ENCODE measurements at regions not wholly inside any gene's neighbourhood (a gene's known extent, or its start where the extent isn't known, plus 50 kb on each side); places are given as distances from the start of the nearest gene placed in this dataset.

DNA sequence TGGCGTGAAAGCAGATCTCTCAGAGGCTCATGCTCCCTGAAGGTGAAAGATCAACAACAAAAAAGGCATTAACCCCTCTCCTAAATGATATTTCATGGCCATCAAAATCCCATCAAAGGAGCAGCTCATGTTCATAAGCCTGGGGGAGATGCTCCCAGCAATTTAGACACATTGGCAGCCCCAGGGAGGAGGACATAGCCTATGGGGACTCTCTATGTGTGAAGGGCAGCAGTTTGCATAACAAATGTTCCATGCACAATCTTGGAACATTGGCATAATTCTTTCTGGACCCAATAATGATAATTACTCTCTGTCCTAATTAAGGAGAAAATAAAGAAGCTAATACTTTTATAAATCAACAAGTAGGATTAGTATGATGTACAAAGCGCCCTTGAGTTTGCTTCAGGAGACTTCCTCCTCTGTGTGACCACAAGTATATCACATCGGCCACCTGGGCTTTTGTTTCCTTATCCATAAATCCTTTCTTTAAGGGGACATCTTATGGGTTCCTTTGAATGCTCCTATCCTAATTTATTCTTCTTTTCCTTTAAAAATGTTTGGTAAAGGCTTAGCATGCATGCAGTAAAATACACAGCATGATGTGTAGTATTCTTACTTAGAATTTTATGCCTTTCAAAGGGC lies 161.9 kb upstream of the PLEKHG7 start (continued):
- TF ChIP-seq ZNF462 (CRISPR knock-in tag; IDR thresholded peaks at IDR 0.05): no peak
- TF ChIP-seq STAT1 (IDR thresholded peaks at IDR 0.05; ENCODE audit: unreplicated experiment): no peak
- TF ChIP-seq EZH2 (IDR thresholded peaks at IDR 0.05; ENCODE audit: low read depth, unreplicated experiment): no peak
- TF ChIP-seq ZNF331 (CRISPR knock-in tag; IDR thresholded peaks at IDR 0.05; ENCODE audit: low read depth): no peak

GRCh38 chr12:92539976-92540781 lies 162.6 kb upstream of the PLEKHG7 start:
- H3K27me3 Mint-ChIP-seq (ENCODE audit: insufficient read depth, low read depth, poor library complexity): no peaks in the 10 kb centered on the region
- TF ChIP-seq EZH2phosphoT487 (IDR thresholded peaks at IDR 0.05; ENCODE audit: unreplicated experiment): no peak
- TF ChIP-seq JUNB (IDR thresholded peaks at IDR 0.05; ENCODE audit: unreplicated experiment): no peak
- no peak for TF ChIP-seq NANOG (IDR thresholded peaks at IDR 0.05; ENCODE audit: borderline replicate concordance)
- H3K4me3 Mint-ChIP-seq: no peak overlapping the region
- peaks cover 2% of the 10 kb centered on the region; the same call in 1 of the 3 replicates for H3K9me3 Mint-ChIP-seq
- H3K27ac Mint-ChIP-seq: no peak overlapping the region
- Histone ChIP-seq H3K4me1 (ENCODE audit: insufficient read depth) (no peaks in the 10 kb centered on the region; the same call in 1 of the 2 replicates), H3K27me3 (ENCODE audit: insufficient read depth) (no peaks in the 10 kb centered on the region), H4K20me1 (replicated peaks; ENCODE audit: insufficient read depth) (no peaks in the 10 kb centered on the region; the same call in 1 of the 2 replicates), H3K36me3 (ENCODE audit: insufficient read depth) (no peaks in the 10 kb centered on the region), H3K27ac (ENCODE audit: low read depth) (no peak overlapping the region), H3K4me3 (no peak overlapping the region), H3F3A (replicated peaks; ENCODE audit: low read depth) (no peaks in the 10 kb centered on the region), H3K79me2 (replicated peaks; ENCODE audit: insufficient read depth) (no peaks in the 10 kb centered on the region), H2AFZ (peak overlapping the region; percentile 69; the same call in 1 of the 2 replicates), H3K9me2 (ENCODE audit: insufficient read depth) (peaks cover 5% of the 10 kb centered on the region; the same call in 1 of the 2 replicates), H3K4me2 (no peak overlapping the region)
- H3K4me1 Mint-ChIP-seq: peaks cover 20% of the 10 kb centered on the region; the same call in 2 of the 3 replicates
- DNase-seq (ENCODE audit: low spot score): peak; percentile 41
- ATAC-seq: peak; percentile 88
- no peaks in the 10 kb centered on the region; the same call in 2 of the 3 replicates for H3K36me3 Mint-ChIP-seq (ENCODE audit: low read depth)

Measured in GM23338 (cell line).